ENCODE measurements at regions not wholly inside any gene's neighbourhood (a gene's known extent, or its start where the extent isn't known, plus 50 kb on each side); places are given as distances from the start of the nearest gene placed in this dataset.
A peak's percentile ranks its signal among the peaks of the same experiment; 100 is the strongest.

- no peak overlapping the region for H3K4me3 ChIP-seq (ENCODE audit: low read depth, low read length)
- no peak for TF ChIP-seq CTCF (IDR thresholded peaks at IDR 0.05; ENCODE audit: insufficient read depth, low read length, poor library complexity, severe bottlenecking)
- peak; percentile 89 for DNase-seq (ENCODE audit: low read depth)
- H3K27me3 ChIP-seq (ENCODE audit: control insufficient read depth, insufficient read depth, low read length): no peaks in the 10 kb centered on the region
- H3K36me3 ChIP-seq (ENCODE audit: control insufficient read depth, insufficient read depth, low read length): no peaks in the 10 kb centered on the region
Observed at GRCh38 chr1:30523055-30524020, 200.0 kb downstream of the MATN1 start.

DNA sequence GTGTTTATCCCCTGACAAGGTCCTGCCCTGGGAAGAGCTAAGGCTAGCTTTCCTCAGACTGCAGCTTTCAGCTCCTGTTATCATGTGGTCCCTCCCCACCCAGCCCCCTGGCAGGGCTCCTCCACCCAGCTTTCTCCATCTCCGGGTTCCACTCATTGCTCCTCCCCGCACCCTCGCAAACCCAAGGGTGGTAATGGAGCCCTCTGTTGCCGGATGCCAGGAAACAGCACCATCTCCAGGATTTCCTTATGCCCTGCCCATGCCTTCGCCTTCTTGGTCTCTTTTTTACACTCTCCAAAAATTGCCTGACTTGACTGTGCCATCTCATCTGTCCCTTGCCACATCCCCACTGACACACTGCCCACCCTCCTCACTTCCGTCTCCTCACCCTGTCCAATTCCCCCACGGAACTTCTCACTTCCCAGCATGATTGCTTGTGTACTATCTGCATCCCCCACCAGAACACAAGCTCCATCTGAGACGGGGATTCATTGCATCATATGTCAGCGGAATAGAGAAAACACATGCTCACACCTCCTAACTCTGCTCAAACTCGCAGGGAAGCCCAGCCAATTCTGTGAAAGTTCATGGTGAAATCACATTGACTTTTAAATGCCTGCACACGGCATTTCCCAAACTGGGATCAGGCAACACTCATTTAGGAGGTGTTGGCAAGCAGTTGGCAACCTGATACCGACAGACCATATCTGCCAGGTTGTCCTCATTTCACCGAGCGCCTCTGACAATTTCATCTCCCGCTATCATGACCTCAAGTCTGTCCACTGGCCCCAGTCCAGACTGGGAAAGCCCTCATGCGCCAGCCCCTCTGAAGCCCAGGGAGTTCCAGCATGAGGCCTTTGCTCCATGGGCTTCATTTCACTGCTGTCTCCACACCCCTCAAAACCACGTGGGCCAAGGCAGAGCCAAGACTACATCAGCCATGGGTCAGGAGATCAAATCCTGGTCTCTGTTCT lies 201.1 kb downstream of the MATN1 start:
- no peaks in the 10 kb centered on the region for H3K27me3 ChIP-seq (ENCODE audit: control insufficient read depth, insufficient read depth, low read length)
- no peaks in the 10 kb centered on the region for H3K36me3 ChIP-seq (ENCODE audit: control insufficient read depth, insufficient read depth, low read length)
- H3K4me3 ChIP-seq (ENCODE audit: low read depth, low read length): no peak overlapping the region
- no peak for DNase-seq (ENCODE audit: low read depth)
- no peak for TF ChIP-seq CTCF (IDR thresholded peaks at IDR 0.05; ENCODE audit: insufficient read depth, low read length, poor library complexity, severe bottlenecking)

GRCh38 chr1:30521261-30521865 lies 202.0 kb downstream of the MATN1 start:
- Histone ChIP-seq H3K4me3 (ENCODE audit: low read depth, low read length) (no peak overlapping the region), H3K36me3 (ENCODE audit: control insufficient read depth, insufficient read depth, low read length) (no peaks in the 10 kb centered on the region), H3K27me3 (ENCODE audit: control insufficient read depth, insufficient read depth, low read length) (no peaks in the 10 kb centered on the region)
- DNase-seq (ENCODE audit: low read depth): no peak
- TF ChIP-seq CTCF (IDR thresholded peaks at IDR 0.05; ENCODE audit: insufficient read depth, low read length, poor library complexity, severe bottlenecking): no peak

DNA sequence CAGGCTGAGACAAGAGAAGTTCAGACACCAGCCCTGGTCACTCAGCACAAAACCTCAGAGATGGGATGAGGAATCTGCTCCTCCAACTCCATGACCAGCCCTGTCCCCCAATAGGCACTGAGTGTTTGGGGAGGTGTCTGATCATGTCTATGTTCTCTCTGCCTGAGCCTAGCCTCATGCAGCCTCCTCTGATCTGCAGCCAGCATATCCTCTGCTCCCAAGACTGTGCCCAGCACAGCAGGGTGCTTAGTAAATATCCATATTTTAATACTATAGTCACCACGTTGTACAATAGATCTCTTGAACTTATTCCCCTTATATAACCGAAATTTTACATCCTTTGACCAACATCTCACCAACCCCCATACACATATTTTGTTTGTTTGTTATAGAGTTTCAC lies 202.9 kb downstream of the MATN1 start:
- DNase-seq (ENCODE audit: low read depth): no peak
- no peaks in the 10 kb centered on the region for H3K27me3 ChIP-seq (ENCODE audit: control insufficient read depth, insufficient read depth, low read length)
- no peak overlapping the region for H3K4me3 ChIP-seq (ENCODE audit: low read depth, low read length)
- H3K36me3 ChIP-seq (ENCODE audit: control insufficient read depth, insufficient read depth, low read length): no peaks in the 10 kb centered on the region
- no peak for TF ChIP-seq CTCF (IDR thresholded peaks at IDR 0.05; ENCODE audit: insufficient read depth, low read length, poor library complexity, severe bottlenecking)

- TF ChIP-seq CTCF (IDR thresholded peaks at IDR 0.05; ENCODE audit: insufficient read depth, low read length, poor library complexity, severe bottlenecking): no peak
- no peaks in the 10 kb centered on the region for H3K27me3 ChIP-seq (ENCODE audit: control insufficient read depth, insufficient read depth, low read length)
- no peak for DNase-seq (ENCODE audit: low read depth)
- no peaks in the 10 kb centered on the region for H3K36me3 ChIP-seq (ENCODE audit: control insufficient read depth, insufficient read depth, low read length)
- no peak overlapping the region for H3K4me3 ChIP-seq (ENCODE audit: low read depth, low read length)
Observed at GRCh38 chr1:30519201-30519763, 204.1 kb downstream of the MATN1 start.

Data from kidney epithelial cell (primary cell).